OCI-LY7 (cell line): ENCODE measurements at regions not wholly inside any gene's neighbourhood (a gene's known extent, or its start where the extent isn't known, plus 50 kb on each side); places are given as distances from the start of the nearest gene placed in this dataset.

Experiments used
- CTCF ChIP-seq: fragments of 200-600 bp; sonication (generic); conservative IDR thresholded peaks from 2 replicates; pipeline ENCODE4 v1.5.1; 2014; ENCODE audit warnings: mild to moderate bottlenecking, antibody characterized with exemption, low read length, moderate library complexity, mixed read lengths
- EZH2phosphoT487 ChIP-seq: fragments of 200-600 bp; sonication (generic); IDR thresholded peaks from 2 replicates; pipeline ENCODE4 v1.6.1; 2018; ENCODE audit warnings: low read depth, borderline replicate concordance, mild to moderate bottlenecking, mixed run types, antibody characterized with exemption, low read length, moderate library complexity, mixed read lengths

GRCh38 chr9:2387166-2387565, 234.4 kb upstream of the VLDLR start:
- TF ChIP-seq CTCF (no peak), EZH2phosphoT487 (no peak)
